ENCODE measurements at regions not wholly inside any gene's neighbourhood (a gene's known extent, or its start where the extent isn't known, plus 50 kb on each side); places are given as distances from the start of the nearest gene placed in this dataset.

- intact Hi-C loops (cut with micrococcal nuclease; ENCODE audit: unreplicated experiment), result no loop called here
- H3K27ac Mint-ChIP-seq (ENCODE audit: unreplicated experiment), result no peak overlapping the region
- no peaks in the 10 kb centered on the region for H3K36me3 Mint-ChIP-seq (ENCODE audit: insufficient read depth, unreplicated experiment)
- TF ChIP-seq, protein P1, sequence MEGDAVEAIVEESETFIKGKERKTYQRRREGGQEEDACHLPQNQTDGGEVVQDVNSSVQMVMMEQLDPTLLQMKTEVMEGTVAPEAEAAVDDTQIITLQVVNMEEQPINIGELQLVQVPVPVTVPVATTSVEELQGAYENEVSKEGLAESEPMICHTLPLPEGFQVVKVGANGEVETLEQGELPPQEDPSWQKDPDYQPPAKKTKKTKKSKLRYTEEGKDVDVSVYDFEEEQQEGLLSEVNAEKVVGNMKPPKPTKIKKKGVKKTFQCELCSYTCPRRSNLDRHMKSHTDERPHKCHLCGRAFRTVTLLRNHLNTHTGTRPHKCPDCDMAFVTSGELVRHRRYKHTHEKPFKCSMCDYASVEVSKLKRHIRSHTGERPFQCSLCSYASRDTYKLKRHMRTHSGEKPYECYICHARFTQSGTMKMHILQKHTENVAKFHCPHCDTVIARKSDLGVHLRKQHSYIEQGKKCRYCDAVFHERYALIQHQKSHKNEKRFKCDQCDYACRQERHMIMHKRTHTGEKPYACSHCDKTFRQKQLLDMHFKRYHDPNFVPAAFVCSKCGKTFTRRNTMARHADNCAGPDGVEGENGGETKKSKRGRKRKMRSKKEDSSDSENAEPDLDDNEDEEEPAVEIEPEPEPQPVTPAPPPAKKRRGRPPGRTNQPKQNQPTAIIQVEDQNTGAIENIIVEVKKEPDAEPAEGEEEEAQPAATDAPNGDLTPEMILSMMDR (IDR thresholded peaks at IDR 0.05; ENCODE audit: unreplicated experiment), result no peak
- no TSS peak for BruUV-seq (replicated peaks)
- CTCF ChIA-PET, result no interaction called here
- no peaks in the 10 kb centered on the region for H3K4me1 Mint-ChIP-seq (ENCODE audit: low read depth, unreplicated experiment)
- no peaks in the 10 kb centered on the region for H3K27me3 Mint-ChIP-seq (ENCODE audit: unreplicated experiment)
- H3K4me3 Mint-ChIP-seq (ENCODE audit: low read depth, unreplicated experiment), result no peak overlapping the region
- DNase-seq, result no peak
- H3K9me3 Mint-ChIP-seq (ENCODE audit: low read depth, unreplicated experiment), result no peaks in the 10 kb centered on the region
These were observed 138.3 kb upstream of the PUDP start for GRCh38 chrX:7286168-7286837.

DNA sequence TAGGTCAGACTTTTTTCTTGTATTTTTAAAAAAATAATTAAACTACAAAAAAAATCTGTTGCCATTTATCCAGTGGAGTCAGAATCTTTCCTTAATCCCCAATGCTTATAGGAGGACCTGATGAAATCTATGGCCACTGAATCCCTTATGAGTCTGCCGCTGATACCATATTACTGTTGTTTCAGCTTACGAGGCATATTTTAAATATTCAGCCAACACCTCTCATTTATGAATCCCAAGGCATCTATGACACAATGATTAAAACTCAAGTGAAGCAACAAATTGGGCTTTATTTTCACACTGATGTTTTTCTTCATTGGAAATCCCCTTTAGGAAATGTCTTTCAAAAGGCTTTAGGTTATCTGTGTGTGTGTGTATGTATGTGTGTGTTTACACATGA lies 137.8 kb upstream of the PUDP start:
- no TSS peak for BruUV-seq (replicated peaks)
- DNase-seq, result no peak
- H3K27me3 Mint-ChIP-seq (ENCODE audit: unreplicated experiment), result no peaks in the 10 kb centered on the region
- TF ChIP-seq, protein P1 (IDR thresholded peaks at IDR 0.05; ENCODE audit: unreplicated experiment), result no peak
- no peak overlapping the region for H3K27ac Mint-ChIP-seq (ENCODE audit: unreplicated experiment)
- intact Hi-C loops (cut with micrococcal nuclease; ENCODE audit: unreplicated experiment), result no loop called here
- CTCF ChIA-PET, result interaction anchor here (0.6 kb wide), 1 partner anchor 346 kb away, joined by 3 read pairs; no protein-coding TSS in a partner anchor
- no peaks in the 10 kb centered on the region for H3K9me3 Mint-ChIP-seq (ENCODE audit: low read depth, unreplicated experiment)
- no peaks in the 10 kb centered on the region for H3K36me3 Mint-ChIP-seq (ENCODE audit: insufficient read depth, unreplicated experiment)
- no peaks in the 10 kb centered on the region for H3K4me1 Mint-ChIP-seq (ENCODE audit: low read depth, unreplicated experiment)
- no peak overlapping the region for H3K4me3 Mint-ChIP-seq (ENCODE audit: low read depth, unreplicated experiment)

DNA sequence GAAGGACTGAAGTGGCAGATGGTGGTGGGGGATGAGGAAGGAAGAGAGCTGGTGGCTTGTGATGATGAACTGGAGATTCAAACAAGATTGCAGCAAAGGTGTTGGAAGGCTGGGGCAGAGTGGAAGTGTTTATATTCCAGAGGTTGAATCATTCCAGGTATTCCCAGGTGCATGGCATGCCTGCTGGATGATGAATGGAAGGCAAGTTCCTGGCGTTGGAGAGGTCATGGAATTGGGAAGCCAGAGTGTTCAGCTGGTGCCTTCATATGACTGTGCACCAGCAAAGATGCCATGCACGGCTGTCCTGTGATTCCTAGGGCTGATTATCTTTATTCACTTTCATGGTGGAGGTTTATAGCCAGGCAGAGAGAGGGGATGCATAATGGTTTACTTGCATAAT lies 135.8 kb upstream of the PUDP start:
- TF ChIP-seq, protein P1 (IDR thresholded peaks at IDR 0.05; ENCODE audit: unreplicated experiment), result no peak
- no peak overlapping the region for H3K27ac Mint-ChIP-seq (ENCODE audit: unreplicated experiment)
- no TSS peak for BruUV-seq (replicated peaks)
- no peaks in the 10 kb centered on the region for H3K9me3 Mint-ChIP-seq (ENCODE audit: low read depth, unreplicated experiment)
- DNase-seq, result no peak
- intact Hi-C loops (cut with micrococcal nuclease; ENCODE audit: unreplicated experiment), result no loop called here
- H3K4me1 Mint-ChIP-seq (ENCODE audit: low read depth, unreplicated experiment), result no peaks in the 10 kb centered on the region
- no peaks in the 10 kb centered on the region for H3K27me3 Mint-ChIP-seq (ENCODE audit: unreplicated experiment)
- no peak overlapping the region for H3K4me3 Mint-ChIP-seq (ENCODE audit: low read depth, unreplicated experiment)
- CTCF ChIA-PET, result no interaction called here
- H3K36me3 Mint-ChIP-seq (ENCODE audit: insufficient read depth, unreplicated experiment), result no peaks in the 10 kb centered on the region

GRCh38 chrX:7280520-7280919 lies 132.6 kb upstream of the PUDP start:
- TF ChIP-seq, protein P1 (IDR thresholded peaks at IDR 0.05; ENCODE audit: unreplicated experiment), result no peak
- Mint-ChIP-seq H3K36me3 (ENCODE audit: insufficient read depth, unreplicated experiment) (no peaks in the 10 kb centered on the region), H3K9me3 (ENCODE audit: low read depth, unreplicated experiment) (no peaks in the 10 kb centered on the region), H3K4me1 (ENCODE audit: low read depth, unreplicated experiment) (no peaks in the 10 kb centered on the region), H3K27ac (ENCODE audit: unreplicated experiment) (no peak overlapping the region), H3K27me3 (ENCODE audit: unreplicated experiment) (no peaks in the 10 kb centered on the region), H3K4me3 (ENCODE audit: low read depth, unreplicated experiment) (no peak overlapping the region)
- no peak for DNase-seq
- no TSS peak for BruUV-seq (replicated peaks)
- CTCF ChIA-PET, result no interaction called here
- intact Hi-C loops (cut with micrococcal nuclease; ENCODE audit: unreplicated experiment), result no loop called here
